ENCODE measurements at regions not wholly inside any gene's neighbourhood (a gene's known extent, or its start where the extent isn't known, plus 50 kb on each side); places are given as distances from the start of the nearest gene placed in this dataset.
"Not testable (repeated sequence)": the region's sequence is repeated elsewhere in the genome, so short reads cannot be mapped to it uniquely, and the experiment has no call there.

DNA sequence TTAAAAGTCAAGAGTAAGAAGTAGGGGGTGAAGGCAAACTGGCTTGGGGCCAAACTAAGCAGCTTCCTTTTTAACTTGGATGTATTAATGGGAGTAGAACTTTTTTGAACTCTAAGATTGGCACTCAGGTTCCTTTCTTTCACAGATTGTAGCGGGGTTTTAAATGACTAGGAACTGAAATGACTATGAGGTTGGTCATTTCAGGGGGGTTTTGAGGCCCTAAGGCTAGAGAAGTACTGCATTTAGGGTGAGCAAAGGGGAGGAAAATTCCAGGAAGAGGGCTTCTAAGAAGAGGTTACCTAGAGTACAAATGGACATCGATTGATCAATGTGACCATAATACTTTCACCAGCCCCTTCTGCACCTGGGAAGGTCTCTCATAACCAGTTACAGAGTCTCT lies 381.8 kb downstream of the MLLT3 start:
- DNase-seq (ENCODE audit: low read depth in 2 of 2) = no peak

- no peak for DNase-seq (ENCODE audit: low read depth in 2 of 2)
These were observed 383.4 kb downstream of the MLLT3 start for GRCh38 chr9:20238921-20239320.

- no peak for DNase-seq (ENCODE audit: low read depth in 2 of 2)
These were observed 384.6 kb downstream of the MLLT3 start for GRCh38 chr9:20237686-20238085.

DNA sequence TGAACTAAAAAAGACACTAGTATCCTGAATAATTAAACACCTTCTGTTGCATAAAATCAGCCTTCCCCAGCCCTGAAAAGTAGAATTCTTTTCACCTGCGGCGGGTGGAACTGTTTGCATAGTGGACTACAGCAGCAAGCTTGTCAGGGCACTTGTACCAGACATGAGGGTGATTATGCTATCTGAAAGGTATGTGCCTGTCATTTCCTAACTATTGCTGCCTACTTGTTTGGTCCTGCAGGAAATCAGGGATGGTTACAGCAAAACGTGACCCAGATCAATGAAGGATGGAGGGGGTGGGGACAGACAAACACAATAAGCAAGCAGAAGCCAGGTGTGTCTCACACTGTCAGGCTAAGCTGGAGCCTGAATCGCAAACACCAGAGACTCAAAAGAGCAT lies 385.6 kb downstream of the MLLT3 start:
- DNase-seq (ENCODE audit: low read depth in 2 of 2) = no peak

GRCh38 chr9:20235206-20235605 lies 387.1 kb downstream of the MLLT3 start:
- not testable (repeated sequence) for DNase-seq (ENCODE audit: low read depth in 2 of 2)

GRCh38 chr9:20228096-20228495 lies 394.2 kb downstream of the MLLT3 start:
- DNase-seq (ENCODE audit: low read depth in 2 of 2) = no peak

DNA sequence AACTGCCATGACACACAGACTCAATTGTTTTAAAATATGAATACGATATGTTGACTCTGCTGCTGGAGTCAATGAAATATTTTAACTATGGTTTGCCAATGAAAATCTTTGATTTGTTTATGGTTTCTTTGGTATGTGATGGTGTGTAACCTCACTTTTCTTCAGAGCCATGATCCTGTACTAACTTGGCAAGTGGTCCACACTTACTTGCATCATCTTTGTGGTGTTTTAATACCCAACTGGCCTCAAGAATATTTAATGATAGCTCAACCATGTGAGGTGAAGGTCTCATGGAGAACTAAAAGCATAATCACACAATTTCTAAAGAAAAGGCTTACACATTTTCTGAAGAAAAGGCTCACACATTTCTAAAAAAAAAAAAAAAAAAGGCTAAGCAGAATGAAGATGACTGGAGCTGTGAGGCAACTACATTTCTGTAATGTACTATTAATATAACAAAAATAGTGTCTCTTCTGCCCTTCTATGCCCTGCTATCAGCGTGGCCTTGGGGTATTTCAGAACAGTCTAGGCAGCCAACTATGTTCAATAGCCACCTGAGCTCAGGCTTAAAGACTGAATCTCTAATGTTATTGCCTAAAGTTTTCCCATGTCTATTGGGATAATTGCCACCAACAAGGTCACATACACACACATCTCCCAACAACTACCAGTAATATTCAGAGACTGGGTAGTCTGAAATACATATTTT lies 395.0 kb downstream of the MLLT3 start:
- DNase-seq (ENCODE audit: low read depth in 2 of 2) = no peak

DNA sequence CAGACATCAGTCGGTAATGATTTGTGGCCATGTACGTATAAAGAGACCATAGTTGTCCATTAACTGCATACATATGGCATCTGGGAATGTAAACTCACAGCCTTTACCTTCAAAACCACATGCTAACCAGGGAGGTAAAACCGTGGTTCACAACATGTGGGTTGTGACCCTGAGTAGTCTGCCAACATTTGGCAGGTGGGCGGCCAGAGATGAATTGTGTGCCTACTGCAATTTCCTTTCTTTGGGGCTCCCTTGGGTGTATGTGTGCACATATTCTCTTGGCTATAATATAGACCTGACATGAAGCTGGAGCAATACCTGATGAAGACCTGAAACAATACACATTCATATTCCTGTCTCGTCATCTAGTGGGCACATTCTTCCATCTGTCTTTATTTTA lies 396.0 kb downstream of the MLLT3 start:
- DNase-seq (ENCODE audit: low read depth in 2 of 2) = no peak

GRCh38 chr9:20225826-20226225 lies 396.5 kb downstream of the MLLT3 start:
- no peak for DNase-seq (ENCODE audit: low read depth in 2 of 2)

DNA sequence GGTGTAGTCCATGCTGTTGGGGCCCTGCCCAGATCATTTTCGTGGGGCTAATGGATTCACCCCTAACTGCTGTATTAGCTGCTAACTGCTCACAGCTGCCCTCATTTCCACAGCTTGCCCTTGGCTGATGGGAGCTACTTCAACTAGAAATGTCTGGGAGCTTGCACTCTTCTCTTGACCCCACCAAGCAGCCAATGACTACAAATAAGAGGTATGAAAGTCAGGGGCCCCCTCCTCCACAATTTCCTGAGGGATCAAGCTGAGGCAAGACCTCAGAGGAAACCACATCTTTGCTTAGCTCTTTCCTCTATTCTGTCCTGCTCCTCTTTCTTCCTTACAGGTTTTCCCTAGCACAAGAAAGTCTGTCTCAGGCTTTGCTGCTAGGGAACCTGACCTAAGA lies 397.5 kb downstream of the MLLT3 start:
- DNase-seq (ENCODE audit: low read depth in 2 of 2) = no peak

DNA sequence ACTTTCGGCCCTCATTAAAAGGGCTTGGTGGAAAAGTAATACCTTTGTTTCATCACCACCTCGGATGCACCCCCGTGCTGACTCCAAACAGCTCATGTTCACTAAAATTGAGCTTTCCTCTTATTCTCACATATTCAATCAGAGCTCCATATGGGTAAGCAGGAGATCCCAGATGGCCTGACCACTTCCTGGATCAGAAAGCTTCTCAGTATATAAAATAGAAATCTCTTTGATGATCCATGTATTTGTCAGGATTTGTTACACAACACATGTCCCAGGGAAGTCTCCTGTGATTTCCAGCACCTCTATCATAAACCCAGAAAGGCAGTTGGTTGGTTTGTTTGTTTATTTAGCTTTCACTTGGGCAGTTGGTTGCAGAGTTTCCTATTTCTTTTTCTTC lies 402.0 kb downstream of the MLLT3 start:
- no peak for DNase-seq (ENCODE audit: low read depth in 2 of 2)

DNA sequence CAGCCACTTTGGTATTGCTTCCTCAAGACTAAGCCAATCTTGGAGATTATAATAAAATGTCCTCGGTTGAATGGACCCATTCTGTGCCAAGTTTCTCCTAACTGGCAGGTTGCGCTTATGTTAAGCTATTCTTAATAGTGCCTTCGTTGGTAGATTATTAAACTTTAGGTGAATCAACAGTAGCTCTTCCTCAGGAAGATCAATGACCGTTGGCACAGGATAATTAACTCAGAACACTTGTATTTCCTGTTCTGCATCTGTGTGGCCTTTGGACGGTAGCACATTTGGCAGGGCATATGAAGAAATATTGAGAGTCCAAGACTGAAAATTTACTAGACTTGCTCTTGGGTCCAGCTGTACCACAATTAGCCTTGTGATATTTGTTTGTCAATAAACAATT lies 402.9 kb downstream of the MLLT3 start:
- DNase-seq (ENCODE audit: low read depth in 2 of 2) = no peak

- no peak for DNase-seq (ENCODE audit: low read depth in 2 of 2)
These were observed 404.7 kb downstream of the MLLT3 start for GRCh38 chr9:20217596-20217995.

DNA sequence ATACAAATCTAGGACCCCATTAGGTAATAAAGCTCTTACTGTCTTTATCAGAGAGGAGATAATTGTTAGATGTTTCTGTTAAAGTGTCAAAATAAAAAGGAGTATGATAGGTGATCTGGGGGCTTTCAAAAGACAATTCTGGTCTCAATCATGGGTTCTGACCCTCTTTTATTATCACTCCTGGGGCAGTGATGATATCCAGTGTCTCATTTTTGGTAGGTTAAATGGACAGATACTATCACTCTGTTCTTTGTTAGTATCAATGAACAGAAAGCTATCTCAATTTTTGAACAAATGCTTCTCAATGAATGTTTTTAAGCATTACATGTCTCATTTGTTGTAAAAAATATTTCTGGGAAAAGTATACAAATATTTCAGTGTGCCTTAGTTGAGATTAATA lies 405.9 kb downstream of the MLLT3 start:
- no peak for DNase-seq (ENCODE audit: low read depth in 2 of 2)

GRCh38 chr9:20215552-20215951 lies 406.7 kb downstream of the MLLT3 start:
- DNase-seq (ENCODE audit: low read depth in 2 of 2) = no peak

DNA sequence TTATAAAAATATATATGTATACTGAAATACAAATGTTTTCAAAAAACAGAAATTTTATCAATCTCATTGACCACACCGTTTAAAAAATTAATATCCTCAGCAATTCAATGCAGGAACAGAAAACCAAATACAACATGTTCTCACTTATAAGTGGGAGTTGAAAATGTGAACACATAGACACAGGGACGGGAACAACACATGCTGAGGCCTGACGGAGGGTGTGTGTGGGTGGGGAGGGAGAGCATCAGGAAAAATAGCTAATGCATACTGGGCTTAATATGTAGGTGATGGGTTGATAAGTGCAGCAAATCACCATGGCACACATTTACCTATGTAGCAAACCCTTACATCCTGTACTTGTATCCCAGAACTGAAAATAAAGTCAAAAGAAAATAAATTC lies 409.5 kb downstream of the MLLT3 start:
- no peak for DNase-seq (ENCODE audit: low read depth in 2 of 2)

DNA sequence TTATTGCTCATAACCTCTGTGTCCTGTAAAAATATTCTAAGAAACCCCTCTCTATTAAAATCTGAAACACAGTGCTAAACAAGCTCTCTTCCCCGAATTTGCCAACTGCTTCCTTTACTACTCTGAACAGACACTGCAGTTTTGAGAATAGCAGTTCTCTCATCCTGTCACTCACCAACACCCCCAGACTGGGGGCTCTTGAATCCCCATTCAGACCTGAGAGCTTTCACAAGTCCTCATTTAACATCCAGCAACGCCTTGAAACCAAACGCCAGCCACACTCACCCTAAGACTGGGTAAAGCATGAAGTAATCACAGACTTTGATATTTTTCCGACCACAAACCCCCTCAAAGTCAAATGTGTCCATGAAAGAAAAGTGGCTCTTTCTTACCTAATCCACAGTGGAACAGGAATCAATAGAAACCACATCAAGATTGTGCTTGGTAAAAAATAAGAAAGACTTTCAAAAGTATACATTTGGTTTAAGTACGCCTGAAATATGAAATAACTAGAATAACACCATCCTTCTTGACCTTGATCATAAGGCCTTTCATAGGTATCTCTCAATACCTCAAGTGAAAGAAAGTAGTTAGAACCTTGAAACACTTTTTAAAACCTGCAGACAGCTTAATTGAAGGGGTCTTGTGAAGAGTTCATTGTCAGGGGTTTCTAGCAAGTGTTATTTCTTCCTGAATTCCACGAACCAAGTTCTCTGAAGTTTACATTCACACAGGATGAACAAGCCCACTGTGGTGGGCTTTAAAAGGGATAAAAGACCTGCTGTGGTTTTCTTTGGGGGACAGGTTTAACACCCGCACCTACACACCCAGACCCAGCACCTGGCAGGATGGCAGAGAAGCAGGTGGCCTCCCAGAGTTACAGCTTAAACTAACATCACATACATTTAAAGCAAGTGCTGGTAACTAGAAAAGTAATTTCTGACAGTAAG lies 412.6 kb downstream of the MLLT3 start:
- peak; percentile 13 to 35 for DNase-seq (ENCODE audit: low read depth in 2 of 2)

- no peak for DNase-seq (ENCODE audit: low read depth in 2 of 2)
These were observed 413.3 kb downstream of the MLLT3 start for GRCh38 chr9:20208961-20209371.

GRCh38 chr9:20208226-20208625 lies 414.1 kb downstream of the MLLT3 start:
- DNase-seq (ENCODE audit: low read depth in 2 of 2) = no peak

GRCh38 chr9:20207176-20207575 lies 415.1 kb downstream of the MLLT3 start:
- DNase-seq (ENCODE audit: low read depth in 2 of 2) = no peak

DNA sequence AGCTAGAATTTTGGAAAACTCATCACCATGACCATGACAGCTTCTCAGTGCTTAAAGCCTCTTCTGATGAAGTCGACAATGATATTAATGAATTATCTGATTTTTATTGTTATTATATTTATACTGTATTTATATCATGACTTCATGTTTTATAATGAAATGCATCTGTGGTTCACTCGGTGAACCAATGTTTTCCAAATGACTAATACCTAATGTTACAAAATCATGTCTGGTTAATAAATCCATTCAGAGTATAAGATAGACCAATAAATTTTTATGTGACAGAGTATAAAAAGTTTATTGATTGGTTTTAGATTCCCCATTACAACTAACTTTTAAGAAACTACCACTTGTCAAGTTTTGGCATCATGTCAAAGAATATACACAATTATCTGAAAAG lies 416.5 kb downstream of the MLLT3 start:
- no peak for DNase-seq (ENCODE audit: low read depth in 2 of 2)

- DNase-seq (ENCODE audit: low read depth in 2 of 2) = no peak
These were observed 412.2 kb upstream of the SLC24A2 start for GRCh38 chr9:20200991-20201431.

GRCh38 chr9:20200581-20200980 lies 411.7 kb upstream of the SLC24A2 start:
- DNase-seq (ENCODE audit: low read depth in 2 of 2) = no peak
